Liver (tissue), 7 donors: ENCODE measurements at regions not wholly inside any gene's neighbourhood (a gene's known extent, or its start where the extent isn't known, plus 50 kb on each side); places are given as distances from the start of the nearest gene placed in this dataset.

Experiments used
- DNase-seq: peaks from one replicate; pipeline ENCODE4 v3.0.0-alpha.2; 2017; ENCODE audit warnings: low spot score
- H3K27ac ChIP-seq, 2 donors: one replicate each; pipeline ENCODE4 v1.7.0; 2013; ENCODE audit warnings: inconsistent platforms in 2 of 2, low read length in 2 of 2, control low read depth in 1 of 2, low read depth in 1 of 2, mild to moderate bottlenecking in 1 of 2
- H3K27me3 ChIP-seq, 4 donors: one replicate each; pipeline versions ENCODE4 v1.6.1 to v1.7.0; 2013; ENCODE audit warnings: low read length in 3 of 4, inconsistent platforms in 1 of 4, mild to moderate bottlenecking in 1 of 4, moderate library complexity in 1 of 4; ENCODE audit not compliant: control insufficient read depth in 4 of 4, insufficient read depth in 4 of 4
- H3K36me3 ChIP-seq, 4 donors: one replicate each; pipeline versions ENCODE4 v1.6.1 to v1.7.0; 2013; ENCODE audit warnings: low read length in 3 of 4, mild to moderate bottlenecking in 3 of 4, low read depth in 1 of 4, moderate library complexity in 1 of 4; ENCODE audit not compliant: control insufficient read depth in 4 of 4, insufficient read depth in 3 of 4
- H3K4me1 ChIP-seq, 4 donors: one replicate each; pipeline versions ENCODE4 v1.6.1 to v1.7.0; 2013; ENCODE audit warnings: low read length in 3 of 4, mild to moderate bottlenecking in 3 of 4, moderate library complexity in 1 of 4; ENCODE audit not compliant: control insufficient read depth in 4 of 4, insufficient read depth in 4 of 4
- H3K4me3 ChIP-seq, 3 donors: one replicate each; pipeline versions ENCODE4 v1.6.1 to v1.7.0; 2013; ENCODE audit warnings: low read length in 3 of 3, control low read depth in 1 of 3, low read depth in 1 of 3, mild to moderate bottlenecking in 1 of 3
- H3K9ac ChIP-seq, 2 donors: one replicate each; pipeline ENCODE4 v1.7.0; 2013; ENCODE audit warnings: low read length in 2 of 2, mild to moderate bottlenecking in 2 of 2, moderate library complexity in 2 of 2, control low read depth in 1 of 2, low read depth in 1 of 2
- H3K9me3 ChIP-seq, 4 donors: one replicate each; pipeline versions ENCODE4 v1.6.1 to v1.7.0; 2013; ENCODE audit warnings: low read length in 3 of 4; ENCODE audit not compliant: control insufficient read depth in 4 of 4
- ATF3 ChIP-seq: IDR thresholded peaks from 2 replicates; pipeline ENCODE4 v1.6.1; 2016; ENCODE audit warnings: antibody characterized with exemption
- EGR1 ChIP-seq, 2 donors: IDR thresholded peaks; 2 replicates each; pipeline ENCODE4 v1.6.1; 2016 to 2018; ENCODE audit warnings: antibody characterized with exemption in 2 of 2, low read depth in 2 of 2
- FOXA1 ChIP-seq: IDR thresholded peaks from 2 replicates; pipeline ENCODE4 v1.6.1; 2016; ENCODE audit warnings: antibody characterized with exemption
- FOXA2 ChIP-seq: IDR thresholded peaks from 2 replicates; pipeline ENCODE4 v1.6.1; 2016; ENCODE audit warnings: antibody characterized with exemption
- GABPA ChIP-seq, 2 donors: IDR thresholded peaks in 1 of 2; conservative IDR thresholded peaks in 1 of 2; 2 replicates each; pipeline ENCODE4 v1.6.1; 2016; ENCODE audit warnings: antibody characterized with exemption in 2 of 2, mild to moderate bottlenecking in 1 of 2, moderate library complexity in 1 of 2
- HNF4A ChIP-seq, 2 donors: conservative IDR thresholded peaks; 2 replicates each; pipeline ENCODE4 v1.6.1; 2016; ENCODE audit warnings: antibody characterized with exemption in 2 of 2, mild to moderate bottlenecking in 2 of 2
- HNF4G ChIP-seq: IDR thresholded peaks from 2 replicates; pipeline ENCODE4 v1.6.1; 2016; ENCODE audit warnings: antibody characterized with exemption
- JUND ChIP-seq, 2 donors: IDR thresholded peaks; 2 replicates each; pipeline ENCODE4 v1.6.1; 2016; ENCODE audit warnings: antibody characterized with exemption in 2 of 2
- MAX ChIP-seq: IDR thresholded peaks from 2 replicates; pipeline ENCODE4 v1.6.1; 2016; ENCODE audit warnings: antibody characterized with exemption
- RAD21 ChIP-seq, 2 donors: IDR thresholded peaks; 2 replicates each; pipeline ENCODE4 v1.6.1; 2016; ENCODE audit warnings: antibody characterized with exemption in 2 of 2, mild to moderate bottlenecking in 2 of 2
- REST ChIP-seq: IDR thresholded peaks from 2 replicates; pipeline ENCODE4 v1.6.1; 2016; ENCODE audit warnings: antibody characterized with exemption, mild to moderate bottlenecking
- SP1 ChIP-seq: IDR thresholded peaks from 2 replicates; pipeline ENCODE4 v1.6.1; 2018; ENCODE audit warnings: antibody characterized with exemption, mild to moderate bottlenecking
- TAF1 ChIP-seq: conservative IDR thresholded peaks from 2 replicates; pipeline ENCODE4 v1.6.1; 2016; ENCODE audit warnings: antibody characterized with exemption, mild to moderate bottlenecking
- YY1 ChIP-seq: IDR thresholded peaks from 2 replicates; pipeline ENCODE4 v1.6.1; 2016; ENCODE audit warnings: antibody characterized with exemption, mild to moderate bottlenecking
- ZBTB33 ChIP-seq: IDR thresholded peaks from 2 replicates; pipeline ENCODE4 v1.6.1; 2016; ENCODE audit warnings: antibody characterized with exemption
- WGBS: extraction: QIAGEN DNeasy Blood & Tissue Kit; methylation state at CpG from one replicate; pipeline ENCODE4 v1.1.7; 2013; 5-methylcytosine and 5-hydroxymethylcytosine counted together
- donor health status: healthy.
- donor health status: healthy.
- donor health status: healthy.
- donor health status: healthy.

- Histone ChIP-seq H3K9ac (no peak overlapping the region), H3K27ac (no peak overlapping the region), H3K27me3 (no peaks in the 10 kb centered on the region), H3K4me3 (no peak overlapping the region), H3K36me3 (no peaks in the 10 kb centered on the region), H3K9me3 (no peaks in the 10 kb centered on the region), H3K4me1 (no peaks in the 10 kb centered on the region)
- TF ChIP-seq HNF4G: no peak
- TF ChIP-seq YY1: no peak
- no peak for TF ChIP-seq JUND (IDR thresholded peaks at IDR 0.05)
- no peak for TF ChIP-seq GABPA (IDR thresholded peaks at IDR 0.05 in 1 of 2, conservative IDR thresholded peaks at IDR 0.05 in 1 of 2)
- TF ChIP-seq FOXA1: no peak
- TF ChIP-seq RAD21 (IDR thresholded peaks at IDR 0.05): no peak
- no peak for TF ChIP-seq FOXA2
- TF ChIP-seq ZBTB33: no peak
- TF ChIP-seq HNF4A (conservative IDR thresholded peaks at IDR 0.05): no peak
- TF ChIP-seq ATF3: no peak
- no peak for TF ChIP-seq EGR1 (IDR thresholded peaks at IDR 0.05; ENCODE audit: low read depth in 2 of 2)
- no peak for TF ChIP-seq SP1
- 89% methylated on average over 3 of the region's 3 CpGs for WGBS
- no peak for DNase-seq
Observed at GRCh38 chr14:38958589-38958988, 144.4 kb downstream of the SEC23A start.

- Histone ChIP-seq H3K4me1 (no peaks in the 10 kb centered on the region), H3K9me3 (no peaks in the 10 kb centered on the region), H3K27ac (no peak overlapping the region), H3K36me3 (no peaks in the 10 kb centered on the region), H3K4me3 (no peak overlapping the region), H3K9ac (no peak overlapping the region), H3K27me3 (no peaks in the 10 kb centered on the region)
- no peak for TF ChIP-seq TAF1
- TF ChIP-seq MAX: no peak
- no peak for TF ChIP-seq ZBTB33
- TF ChIP-seq YY1: no peak
- no peak for TF ChIP-seq FOXA1
- TF ChIP-seq REST: no peak
- no peak for TF ChIP-seq FOXA2
- no peak for TF ChIP-seq RAD21 (IDR thresholded peaks at IDR 0.05)
- DNase-seq: no peak
- 69% methylated on average over 1 of the region's 1 CpG for WGBS
Observed at GRCh38 chr14:38951451-38951850, 151.6 kb downstream of the SEC23A start.
